Keratinocyte (primary cell): ENCODE measurements at regions not wholly inside any gene's neighbourhood (a gene's known extent, or its start where the extent isn't known, plus 50 kb on each side); places are given as distances from the start of the nearest gene placed in this dataset.

Experiments
- DNase-seq: peaks from one replicate; pipeline ENCODE4 v3.0.0-alpha.2; 2011; ENCODE audit warnings: low read depth, missing footprints, low spot score
- FAIRE-seq: peaks from 2 replicates; lab custom pipeline; 2011; peaks lifted over from hg19 to GRCh38; lab: Jason Lieb, UNC
- H2AFZ ChIP-seq: 2 replicates; pipeline ENCODE4 v1.6.0; 2012; ENCODE audit warnings: low read length, control low read depth, inconsistent platforms; ENCODE audit not compliant: control insufficient read depth
- H3K27ac ChIP-seq: 2 replicates; pipeline ENCODE4 v1.5.1; 2011; ENCODE audit warnings: low read length; ENCODE audit not compliant: control insufficient read depth, insufficient read depth
- H3K27me3 ChIP-seq: 3 replicates; pipeline ENCODE4 v1.6.0; 2011; ENCODE audit warnings: low read length; ENCODE audit not compliant: control insufficient read depth, insufficient read depth; ENCODE audit errors: extremely low read depth
- H3K36me3 ChIP-seq, 2 experiments: 2 replicates in 1 of 2; 3 replicates in 1 of 2; pipeline ENCODE4 v1.5.1; 2011; ENCODE audit warnings: low read length in 2 of 2, mild to moderate bottlenecking in 1 of 2; ENCODE audit not compliant: control insufficient read depth in 2 of 2, insufficient read depth in 2 of 2; ENCODE audit errors: extremely low read depth in 1 of 2
- H3K4me1 ChIP-seq: 3 replicates; pipeline ENCODE4 v1.5.1; 2011; ENCODE audit warnings: low read length; ENCODE audit not compliant: control insufficient read depth, insufficient read depth; ENCODE audit errors: extremely low read depth
- H3K4me2 ChIP-seq: 3 replicates; pipeline ENCODE4 v1.6.0; 2011; ENCODE audit warnings: low read depth, low read length; ENCODE audit not compliant: control insufficient read depth, insufficient read depth; ENCODE audit errors: extremely low read depth
- H3K4me3 ChIP-seq, 3 experiments: fragments of 200-600 bp in 1 of 3; sonication (generic) in 1 of 3; 2 replicates in 2 of 3; 3 replicates in 1 of 3; pipeline ENCODE4 v1.5.1; 2011 to 2016; ENCODE audit warnings: low read length in 3 of 3, mild to moderate bottlenecking in 3 of 3, control low read depth in 2 of 3, inconsistent platforms in 1 of 3, low read depth in 1 of 3, mixed read lengths in 1 of 3, mixed run types in 1 of 3, moderate library complexity in 1 of 3; ENCODE audit not compliant: control insufficient read depth in 2 of 3, insufficient read depth in 2 of 3; ENCODE audit errors: extremely low read depth in 1 of 3
- H3K79me2 ChIP-seq: 2 replicates; pipeline ENCODE4 v1.6.0; 2012; ENCODE audit warnings: low read length; ENCODE audit not compliant: control insufficient read depth, insufficient read depth
- H3K9ac ChIP-seq: 3 replicates; pipeline ENCODE4 v1.6.0; 2011; ENCODE audit warnings: low read length; ENCODE audit not compliant: control insufficient read depth, insufficient read depth; ENCODE audit errors: extremely low read depth
- H3K9me1 ChIP-seq: 3 replicates; pipeline ENCODE4 v1.6.0; 2011; ENCODE audit warnings: low read length; ENCODE audit not compliant: control insufficient read depth, insufficient read depth; ENCODE audit errors: extremely low read depth
- H3K9me3 ChIP-seq: 2 replicates; pipeline ENCODE4 v1.5.1; 2012; ENCODE audit warnings: low read depth, low read length; ENCODE audit not compliant: control insufficient read depth
- H4K20me1 ChIP-seq: 3 replicates; pipeline ENCODE4 v1.6.0; 2011; ENCODE audit warnings: low read length; ENCODE audit not compliant: control insufficient read depth, insufficient read depth; ENCODE audit errors: extremely low read depth
- CTCF ChIP-seq, 3 experiments: IDR thresholded peaks in 1 of 3; conservative IDR thresholded peaks in 1 of 3; optimal IDR thresholded peaks in 1 of 3; 2 replicates in 2 of 3; 3 replicates in 1 of 3; pipeline versions ENCODE3 to v1.5.1; 2011; ENCODE audit warnings: low read length in 3 of 3, mild to moderate bottlenecking in 3 of 3, moderate library complexity in 2 of 3, control low read depth in 1 of 3, inconsistent platforms in 1 of 3; ENCODE audit not compliant: insufficient read depth in 2 of 3; ENCODE audit errors: extremely low read depth in 1 of 3
- EZH2 ChIP-seq: IDR thresholded peaks from one replicate; pipeline ENCODE4 v1.6.1; 2012; ENCODE audit warnings: inconsistent platforms, mild to moderate bottlenecking, low read length, moderate library complexity
- dilution Hi-C: fragments of 300-500 bp; cut with MboI; formaldehyde crosslinking; loops from one replicate; pipeline ENCODE4 v1.7.0; 2020; ENCODE audit warnings: low sequenced_read_pairs; ENCODE audit not compliant: extremely low pct_ligation_motif_present

DNA sequence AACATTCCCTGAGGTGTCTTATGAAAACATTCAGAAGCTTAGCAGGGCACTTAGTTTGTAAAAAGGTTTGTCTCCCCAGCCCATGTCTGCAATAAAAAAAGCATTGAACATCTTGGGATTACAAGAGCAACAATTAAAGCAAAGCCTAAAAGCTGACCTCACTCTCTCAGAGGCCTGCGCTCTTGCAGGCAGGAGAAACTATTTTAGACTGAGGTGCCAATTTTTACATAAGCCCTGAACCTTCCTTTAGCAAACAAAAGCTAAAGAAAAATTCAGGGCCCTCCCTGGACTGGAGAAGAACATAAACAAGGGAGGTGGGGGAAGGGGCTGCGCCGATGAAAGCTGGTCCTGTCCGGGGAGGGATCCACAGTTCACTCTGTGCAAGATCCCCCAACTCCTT is 312.7 kb upstream of the RNF32 start:
- H3K36me3 ChIP-seq, result no peaks in the 10 kb centered on the region
- dilution Hi-C loops, result no loop called here
- TF ChIP-seq EZH2 (no peak), CTCF (optimal IDR thresholded peaks at IDR 0.05 in 1 of 3, IDR thresholded peaks at IDR 0.05 in 1 of 3, conservative IDR thresholded peaks at IDR 0.05 in 1 of 3; ENCODE audit: extremely low read depth in 1 of 3, insufficient read depth in 2 of 3, low read length in 3 of 3) (no peak)
- no peak overlapping the region for H2AFZ ChIP-seq
- H3K4me3 ChIP-seq, result no peak overlapping the region
- no peak for DNase-seq
- H3K79me2 ChIP-seq, result no peaks in the 10 kb centered on the region
- H3K9ac ChIP-seq, result no peak overlapping the region
- no peak overlapping the region for H3K4me2 ChIP-seq
- no peaks in the 10 kb centered on the region for H3K27me3 ChIP-seq
- H4K20me1 ChIP-seq, result no peaks in the 10 kb centered on the region
- peaks cover 7% of the 10 kb centered on the region for H3K9me3 ChIP-seq
- FAIRE-seq, result no peak
- H3K27ac ChIP-seq, result no peak overlapping the region
- no peaks in the 10 kb centered on the region for H3K9me1 ChIP-seq
- H3K4me1 ChIP-seq, result no peaks in the 10 kb centered on the region

- Histone ChIP-seq H3K79me2 (no peaks in the 10 kb centered on the region), H3K36me3 (no peaks in the 10 kb centered on the region), H3K27me3 (no peaks in the 10 kb centered on the region), H3K9ac (no peak overlapping the region), H3K4me2 (no peak overlapping the region), H4K20me1 (no peaks in the 10 kb centered on the region), H2AFZ (no peak overlapping the region), H3K9me1 (no peaks in the 10 kb centered on the region), H3K9me3 (peaks cover 7% of the 10 kb centered on the region), H3K4me1 (no peaks in the 10 kb centered on the region), H3K27ac (no peak overlapping the region), H3K4me3 (no peak overlapping the region)
- dilution Hi-C loops, result no loop called here
- no peak for DNase-seq
- TF ChIP-seq EZH2 (no peak), CTCF (optimal IDR thresholded peaks at IDR 0.05 in 1 of 3, IDR thresholded peaks at IDR 0.05 in 1 of 3, conservative IDR thresholded peaks at IDR 0.05 in 1 of 3; ENCODE audit: extremely low read depth in 1 of 3, insufficient read depth in 2 of 3, low read length in 3 of 3) (no peak)
- FAIRE-seq, result no peak
Measured at GRCh38 chr7:156327474-156327873, 313.1 kb upstream of the RNF32 start.
